ENCODE measurements at regions not wholly inside any gene's neighbourhood (a gene's known extent, or its start where the extent isn't known, plus 50 kb on each side); places are given as distances from the start of the nearest gene placed in this dataset.

- Histone ChIP-seq H3K9me1 (ENCODE audit: insufficient read depth, low read length) (peaks cover 24% of the 10 kb centered on the region), H3K56ac (ENCODE audit: extremely low read depth, insufficient read depth, low read length) (no peak overlapping the region), H3K27me3 (ENCODE audit: control insufficient read depth, insufficient read depth, low read length) (no peaks in the 10 kb centered on the region), H2AFZ (replicated peaks; ENCODE audit: low read length, poor library complexity) (no peak overlapping the region), H3K14ac (replicated peaks; ENCODE audit: low read depth, low read length) (peak overlapping the region; percentile 61), H4K20me1 (ENCODE audit: insufficient read depth, low read length) (no peaks in the 10 kb centered on the region), H3K36me3 (ENCODE audit: control insufficient read depth, insufficient read depth, low read length) (no peaks in the 10 kb centered on the region), H4K5ac (ENCODE audit: low read depth, low read length) (peak overlapping the region; percentile 94), H3K4me3 (ENCODE audit: insufficient read depth, low read depth, low read length) (no peak overlapping the region), H2BK120ac (ENCODE audit: low read depth, low read length) (peak overlapping the region; percentile 95), H2BK20ac (ENCODE audit: low read depth, low read length) (peak overlapping the region; percentile 99), H3K4ac (ENCODE audit: low read depth, low read length) (peak overlapping the region; percentile 93), H3K27ac (ENCODE audit: insufficient read depth, low read length) (peak overlapping the region; percentile 48), H3K18ac (ENCODE audit: low read depth, low read length) (peak overlapping the region; percentile 99), H2AK9ac (replicated peaks; ENCODE audit: low read depth, low read length, poor library complexity) (no peak overlapping the region), H3K4me1 (ENCODE audit: control insufficient read depth, insufficient read depth, low read length) (peaks cover 26% of the 10 kb centered on the region), H2BK15ac (ENCODE audit: low read depth, low read length) (peak overlapping the region; percentile 98), H3K9me3 (ENCODE audit: control insufficient read depth, insufficient read depth, low read length) (peaks cover 3% of the 10 kb centered on the region; the same call in 1 of the 2 replicates), H3K4me2 (ENCODE audit: low read depth, low read length) (no peak overlapping the region), H4K91ac (ENCODE audit: insufficient read depth, low read depth, low read length) (peak overlapping the region; percentile 98), H2AK5ac (ENCODE audit: low read depth, low read length) (peak overlapping the region; percentile 94), H4K8ac (ENCODE audit: low read depth in 2 of 2, low read length in 2 of 2) (peak overlapping the region; percentile 70 to 84), H3K9ac (ENCODE audit: low read depth, low read length) (no peak overlapping the region), H2BK5ac (ENCODE audit: low read depth, low read length, poor library complexity, severe bottlenecking) (peak overlapping the region; percentile 66), H3K79me1 (ENCODE audit: low read depth in 1 of 2, low read length in 2 of 2) (no peaks in the 10 kb centered on the region), H3K23ac (ENCODE audit: low read depth, low read length) (peak overlapping the region; percentile 81; the same call in 1 of the 2 replicates)
- intact Hi-C loops (cut with micrococcal nuclease) (no loop called here), in situ Hi-C loops (cut with MboI; ENCODE audit: low sequenced_read_pairs) (no loop called here), dilution Hi-C loops (cut with HindIII; ENCODE audit: low sequenced_read_pairs, unreplicated experiment) (no loop called here)
- no peak for ATAC-seq (ENCODE audit: low read depth)
- WGBS, 2 experiments (ENCODE audit: extremely low coverage in 2 of 2, insufficient read length in 1 of 2) = no CpG with 5 or more reads among the region's 2 CpGs
- POLR2A ChIA-PET (ENCODE audit: unreplicated experiment) = no interaction called here
- DNase-seq = no peak
- CTCF ChIA-PET = no interaction called here
- TF ChIP-seq NFE2L2 (IDR thresholded peaks at IDR 0.05; ENCODE audit: low read depth, low read length) (no peak), BHLHE40 (IDR thresholded peaks at IDR 0.05; ENCODE audit: low read depth, low read length) (no peak)
- TF ChIP-seq, protein P1, sequence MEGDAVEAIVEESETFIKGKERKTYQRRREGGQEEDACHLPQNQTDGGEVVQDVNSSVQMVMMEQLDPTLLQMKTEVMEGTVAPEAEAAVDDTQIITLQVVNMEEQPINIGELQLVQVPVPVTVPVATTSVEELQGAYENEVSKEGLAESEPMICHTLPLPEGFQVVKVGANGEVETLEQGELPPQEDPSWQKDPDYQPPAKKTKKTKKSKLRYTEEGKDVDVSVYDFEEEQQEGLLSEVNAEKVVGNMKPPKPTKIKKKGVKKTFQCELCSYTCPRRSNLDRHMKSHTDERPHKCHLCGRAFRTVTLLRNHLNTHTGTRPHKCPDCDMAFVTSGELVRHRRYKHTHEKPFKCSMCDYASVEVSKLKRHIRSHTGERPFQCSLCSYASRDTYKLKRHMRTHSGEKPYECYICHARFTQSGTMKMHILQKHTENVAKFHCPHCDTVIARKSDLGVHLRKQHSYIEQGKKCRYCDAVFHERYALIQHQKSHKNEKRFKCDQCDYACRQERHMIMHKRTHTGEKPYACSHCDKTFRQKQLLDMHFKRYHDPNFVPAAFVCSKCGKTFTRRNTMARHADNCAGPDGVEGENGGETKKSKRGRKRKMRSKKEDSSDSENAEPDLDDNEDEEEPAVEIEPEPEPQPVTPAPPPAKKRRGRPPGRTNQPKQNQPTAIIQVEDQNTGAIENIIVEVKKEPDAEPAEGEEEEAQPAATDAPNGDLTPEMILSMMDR (conservative IDR thresholded peaks at IDR 0.05; ENCODE audit: low read depth, low read length) = no peak
- BruUV-seq (replicated peaks) = no TSS peak
Observed at GRCh38 chr3:16122155-16122554, 52.3 kb upstream of the GALNT15 start.

Measured in IMR-90 (cell line).